ENCODE measurements at regions not wholly inside any gene's neighbourhood (a gene's known extent, or its start where the extent isn't known, plus 50 kb on each side); places are given as distances from the start of the nearest gene placed in this dataset.

DNA sequence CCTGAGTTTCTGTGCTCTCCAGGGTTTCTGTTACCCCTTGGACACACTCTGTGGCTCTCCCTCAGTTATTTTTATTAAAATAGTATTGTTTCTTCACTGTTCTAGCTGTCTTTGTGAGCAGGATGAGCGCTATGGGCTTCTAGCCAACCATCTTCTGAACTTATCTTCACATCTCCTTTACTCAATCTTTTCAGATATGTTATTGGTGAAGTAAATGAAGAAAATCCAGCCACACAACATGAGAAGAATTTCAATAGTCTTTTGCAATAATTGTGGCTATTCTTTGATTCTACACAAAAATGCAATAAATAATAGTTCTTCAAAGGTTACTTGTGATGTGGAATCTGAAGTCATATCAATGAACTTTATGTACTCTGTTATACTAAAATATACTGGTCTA is 80.3 kb upstream of the CAMK1G start:
- DNase-seq, result no peak

DNA sequence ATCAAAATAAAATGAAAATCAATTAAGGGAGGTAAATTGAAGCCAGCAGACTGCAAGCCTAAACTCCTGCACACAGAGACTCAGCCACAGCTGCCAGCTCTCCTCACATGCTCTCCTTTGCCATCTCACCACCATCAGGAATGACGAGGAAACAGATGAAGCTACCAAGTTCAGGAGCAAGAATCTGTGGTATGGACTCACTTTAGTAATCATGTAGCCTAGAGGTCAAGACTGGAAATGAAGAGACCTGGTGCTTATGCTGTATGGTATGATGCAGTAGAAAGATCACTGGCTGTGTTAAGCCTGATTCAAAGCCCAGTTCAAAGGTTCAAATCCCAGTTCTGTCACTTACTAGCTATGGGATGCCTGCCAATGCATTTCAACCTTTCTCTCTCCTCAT is 78.9 kb upstream of the CAMK1G start:
- no peak for DNase-seq

GRCh38 chr1:209505044-209505443 is 78.5 kb upstream of the CAMK1G start:
- no peak for DNase-seq

GRCh38 chr1:209506101-209506500 is 77.4 kb upstream of the CAMK1G start:
- no peak for DNase-seq

DNA sequence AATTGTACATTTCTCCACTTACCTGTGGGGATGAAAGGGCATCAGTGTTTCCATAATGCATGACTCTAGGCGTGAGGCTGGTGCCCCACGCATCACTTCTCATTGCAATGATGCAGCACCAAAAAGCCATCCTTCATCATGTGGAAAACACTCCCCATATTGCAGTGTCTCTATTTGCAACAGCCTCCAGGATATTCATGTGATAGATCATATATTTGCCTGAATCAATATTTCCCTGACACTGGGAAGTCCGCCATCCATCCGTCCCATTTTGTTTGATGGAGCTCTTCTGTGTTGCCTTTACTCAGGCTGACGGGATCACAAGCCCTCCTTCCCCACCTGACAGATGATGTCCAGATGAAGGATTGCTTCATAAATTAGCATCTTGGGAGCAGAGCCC is 74.5 kb upstream of the CAMK1G start:
- DNase-seq, result no peak

DNA sequence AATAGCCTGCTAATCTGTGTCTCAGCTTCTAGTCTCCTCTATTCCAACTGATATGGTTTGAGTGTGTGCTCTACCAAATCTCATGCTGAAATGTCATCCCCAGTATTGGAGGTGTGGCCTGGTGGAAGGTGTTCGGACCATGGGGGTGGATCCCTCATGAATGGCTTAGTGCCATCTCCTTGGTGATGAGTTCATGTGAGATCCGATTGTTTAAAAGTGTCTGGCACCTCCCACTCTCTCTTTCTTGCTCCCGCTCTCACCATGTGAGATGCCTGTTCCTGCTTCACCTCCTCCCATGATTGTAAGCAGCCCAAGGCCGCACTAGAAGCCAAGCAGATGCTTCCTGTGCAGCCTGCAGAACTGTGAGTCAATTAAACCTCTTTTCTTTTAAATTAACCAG is 73.5 kb upstream of the CAMK1G start:
- no peak for DNase-seq

DNA sequence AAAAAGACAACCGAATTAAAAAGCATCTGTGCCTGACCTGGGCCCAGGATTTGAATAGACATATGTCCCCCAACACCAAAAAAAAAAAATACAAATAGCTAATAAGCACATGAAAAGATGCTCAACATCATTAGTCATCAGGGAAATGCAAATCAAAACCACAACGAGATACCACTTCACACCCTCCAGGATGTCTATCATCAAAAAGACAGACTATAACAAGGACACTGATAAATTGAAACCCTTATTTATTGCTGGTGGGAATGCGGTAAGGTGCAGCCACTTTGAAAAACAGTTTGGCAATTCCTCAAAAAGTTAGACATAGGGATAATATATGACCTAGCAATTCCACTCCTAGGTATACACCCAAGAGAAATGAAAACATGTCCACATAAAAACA is 72.3 kb upstream of the CAMK1G start:
- no peak for DNase-seq

GRCh38 chr1:209512821-209513220 is 70.7 kb upstream of the CAMK1G start:
- DNase-seq, result no peak

DNA sequence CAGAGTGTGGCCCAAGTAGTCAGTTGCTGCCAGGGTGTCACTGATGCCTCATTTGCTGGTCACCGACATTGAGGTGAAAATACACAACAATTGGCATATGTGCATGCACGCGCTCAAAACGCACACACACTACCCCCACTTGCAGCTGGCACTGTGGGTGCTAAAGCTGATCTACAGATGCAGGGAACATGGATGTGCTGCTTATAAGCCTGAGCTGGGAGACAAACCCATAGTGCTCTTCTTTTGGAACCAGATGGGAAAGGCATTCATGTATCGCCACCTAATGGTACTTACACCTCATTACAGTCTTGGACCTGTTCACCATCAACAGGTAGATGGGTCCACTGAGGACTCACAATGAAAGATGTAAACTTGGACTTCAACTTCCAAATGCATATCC is 70.3 kb upstream of the CAMK1G start:
- DNase-seq, result no peak

- DNase-seq, result no peak
Measured at GRCh38 chr1:209516771-209517680, 66.5 kb upstream of the CAMK1G start.

DNA sequence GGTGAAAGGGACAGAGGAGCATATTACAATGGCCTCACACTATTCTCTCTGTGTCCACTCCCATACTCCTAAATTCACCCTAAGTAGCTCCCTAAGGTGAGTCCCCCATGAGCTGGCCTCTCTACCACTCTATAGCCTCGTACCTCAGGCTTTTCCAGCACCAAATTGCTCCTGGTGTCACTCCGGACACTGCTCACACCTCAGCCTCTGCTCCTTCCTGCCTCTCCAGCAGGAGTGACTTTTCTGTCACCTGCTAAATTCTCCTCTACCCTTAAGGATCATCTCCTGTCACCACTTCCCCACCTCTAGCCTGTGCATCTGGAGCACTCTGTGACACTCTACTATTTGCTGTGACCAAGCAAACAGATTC is 65.8 kb upstream of the CAMK1G start:
- DNase-seq, result no peak

DNA sequence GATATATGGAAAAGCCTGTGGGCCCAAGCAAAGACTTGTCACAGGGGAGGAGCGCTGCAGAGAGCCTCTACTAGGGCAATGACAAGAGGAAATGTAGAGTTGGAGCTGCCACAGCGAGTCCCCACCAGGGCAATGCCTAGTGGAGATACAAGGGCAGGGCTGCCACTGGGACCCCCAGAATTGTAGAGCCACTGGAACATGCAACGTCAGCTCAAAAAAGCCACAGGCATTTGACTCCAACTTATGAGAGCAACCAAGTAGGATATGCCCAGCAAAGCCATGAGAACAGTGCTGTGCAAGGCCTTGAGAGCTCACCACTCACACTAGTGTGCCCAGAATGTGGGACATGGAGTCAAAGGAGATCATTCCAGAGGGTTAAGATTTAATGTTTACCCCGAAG is 63.7 kb upstream of the CAMK1G start:
- no peak for DNase-seq

DNA sequence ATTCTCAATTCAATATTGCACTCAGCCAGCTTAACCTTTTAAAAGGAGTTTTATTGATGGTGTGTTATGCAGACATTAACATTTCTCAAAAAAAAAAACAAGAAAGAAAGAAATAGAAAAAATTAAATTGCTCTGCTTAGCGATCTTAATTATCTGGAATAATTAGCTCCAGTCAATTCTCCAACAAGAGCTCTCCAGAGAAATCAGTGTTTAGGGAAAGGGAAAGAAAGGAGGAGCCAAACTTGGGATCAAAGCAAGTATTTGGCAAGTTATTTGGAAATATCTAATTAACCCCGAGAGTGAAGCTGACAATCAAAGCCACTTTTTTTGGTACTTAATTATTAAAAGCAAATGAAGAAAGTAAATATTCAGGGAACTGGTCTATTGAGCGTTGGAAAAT is 60.7 kb upstream of the CAMK1G start:
- no peak for DNase-seq

DNA sequence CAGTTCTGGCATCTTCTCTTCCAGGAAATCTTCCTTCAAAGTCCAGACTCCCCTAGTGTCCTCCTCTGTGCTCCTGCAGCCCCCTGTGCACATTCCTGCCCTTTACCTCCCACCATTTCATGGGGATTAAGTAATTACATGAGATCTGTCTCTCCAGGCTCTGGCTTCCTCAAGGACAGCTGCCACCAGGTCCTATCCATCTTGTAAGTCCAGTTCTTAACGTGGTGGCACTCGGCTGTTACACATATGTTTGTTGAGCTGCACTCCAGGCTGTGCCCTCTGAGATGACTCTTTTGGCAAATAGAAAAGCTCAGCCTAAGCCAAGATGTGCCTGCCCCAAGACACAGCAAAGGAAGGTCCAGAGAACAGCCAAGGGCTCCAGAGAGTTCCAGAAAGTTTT is 57.4 kb upstream of the CAMK1G start:
- DNase-seq, result no peak

GRCh38 chr1:209527372-209527771 is 56.1 kb upstream of the CAMK1G start:
- DNase-seq, result no peak

- no peak for DNase-seq
Measured at GRCh38 chr1:209527993-209528717, 55.4 kb upstream of the CAMK1G start.

- DNase-seq, result no peak
Measured at GRCh38 chr1:209529233-209529632, 54.3 kb upstream of the CAMK1G start.

DNA sequence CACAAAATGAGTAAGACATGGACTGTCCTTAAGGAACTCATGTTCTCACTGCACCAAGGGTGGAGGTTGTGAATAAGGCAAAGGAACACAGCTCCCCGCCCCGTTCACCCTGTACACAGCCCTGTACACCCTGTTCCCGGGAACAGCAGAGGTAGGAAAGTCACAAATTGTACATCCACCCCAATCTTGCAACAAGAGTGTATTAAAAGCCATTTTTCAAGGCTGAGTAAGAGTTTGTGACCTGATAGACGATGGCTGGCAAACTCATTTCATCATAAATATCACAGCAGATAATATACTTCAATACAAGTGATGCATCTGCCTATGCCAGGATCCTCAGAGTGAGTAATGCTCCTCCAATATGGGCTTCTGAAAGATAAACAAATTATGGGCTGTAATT is 52.5 kb upstream of the CAMK1G start:
- DNase-seq, result no peak

GRCh38 chr1:209531549-209531948 is 52.0 kb upstream of the CAMK1G start:
- DNase-seq, result no peak
